HG03280 (cell line): ENCODE measurements at regions not wholly inside any gene's neighbourhood (a gene's known extent, or its start where the extent isn't known, plus 50 kb on each side); places are given as distances from the start of the nearest gene placed in this dataset.

Experiments used
- ATAC-seq: cut with Tn5 transposase; IDR thresholded peaks from one replicate; pipeline ENCODE4 v1.9.1; 2021; ENCODE audit warnings: mild to moderate bottlenecking, moderate library complexity; ENCODE audit not compliant: unreplicated experiment

GRCh38 chr3:72153477-72154314 lies 368.7 kb upstream of the PROK2 start:
- no peak for ATAC-seq

GRCh38 chr3:72152551-72153476 lies 367.9 kb upstream of the PROK2 start:
- no peak for ATAC-seq

GRCh38 chr3:72151465-72152238 lies 366.7 kb upstream of the PROK2 start:
- no peak for ATAC-seq

GRCh38 chr3:72150634-72151412 lies 365.9 kb upstream of the PROK2 start:
- no peak for ATAC-seq

GRCh38 chr3:72149645-72150300 lies 364.8 kb upstream of the PROK2 start:
- no peak for ATAC-seq

GRCh38 chr3:72147600-72147999 lies 362.7 kb upstream of the PROK2 start:
- ATAC-seq, result no peak

GRCh38 chr3:72145506-72146380 lies 360.8 kb upstream of the PROK2 start:
- ATAC-seq, result no peak

- ATAC-seq, result no peak
These were observed 360.0 kb upstream of the PROK2 start for GRCh38 chr3:72144773-72145505.

- no peak for ATAC-seq
These were observed 359.2 kb upstream of the PROK2 start for GRCh38 chr3:72143966-72144717.

GRCh38 chr3:72143322-72143721 lies 358.4 kb upstream of the PROK2 start:
- ATAC-seq, result no peak

- ATAC-seq, result no peak
These were observed 357.1 kb upstream of the PROK2 start for GRCh38 chr3:72142028-72142427.

GRCh38 chr3:72141264-72141663 lies 356.3 kb upstream of the PROK2 start:
- ATAC-seq, result no peak

- ATAC-seq, result no peak
These were observed 354.4 kb upstream of the PROK2 start for GRCh38 chr3:72139316-72139715.

- ATAC-seq, result no peak
These were observed 353.2 kb upstream of the PROK2 start for GRCh38 chr3:72137865-72138861.

- no peak for ATAC-seq
These were observed 350.7 kb upstream of the PROK2 start for GRCh38 chr3:72135636-72136035.

GRCh38 chr3:72134989-72135451 lies 350.1 kb upstream of the PROK2 start:
- no peak for ATAC-seq
